ENCODE measurements at regions not wholly inside any gene's neighbourhood (a gene's known extent, or its start where the extent isn't known, plus 50 kb on each side); places are given as distances from the start of the nearest gene placed in this dataset.
A peak's percentile ranks its signal among the peaks of the same experiment; 100 is the strongest.

GRCh38 chr3:177743173-177743890 is 546.0 kb upstream of the TBL1XR1 start:
- H3K36me3 ChIP-seq (ENCODE audit: control insufficient read depth, insufficient read depth, low read length), result no peaks in the 10 kb centered on the region
- H3K4me1 ChIP-seq (ENCODE audit: control insufficient read depth, insufficient read depth, low read length), result no peaks in the 10 kb centered on the region
- H3K27me3 ChIP-seq (ENCODE audit: control insufficient read depth, insufficient read depth, low read length), result no peaks in the 10 kb centered on the region
- no peak overlapping the region for H3K4me3 ChIP-seq (ENCODE audit: low read depth, low read length)
- H3K27ac ChIP-seq (ENCODE audit: low read depth, low read length), result no peak overlapping the region
- DNase-seq (ENCODE audit: low read depth in 4 of 6, low spot score in 6 of 6), result no peak
- 100% methylated on average over 1 of the region's 3 CpGs for WGBS (ENCODE audit: insufficient coverage)
- H3K9me3 ChIP-seq (ENCODE audit: control insufficient read depth, insufficient read depth, low read length), result no peaks in the 10 kb centered on the region

DNA sequence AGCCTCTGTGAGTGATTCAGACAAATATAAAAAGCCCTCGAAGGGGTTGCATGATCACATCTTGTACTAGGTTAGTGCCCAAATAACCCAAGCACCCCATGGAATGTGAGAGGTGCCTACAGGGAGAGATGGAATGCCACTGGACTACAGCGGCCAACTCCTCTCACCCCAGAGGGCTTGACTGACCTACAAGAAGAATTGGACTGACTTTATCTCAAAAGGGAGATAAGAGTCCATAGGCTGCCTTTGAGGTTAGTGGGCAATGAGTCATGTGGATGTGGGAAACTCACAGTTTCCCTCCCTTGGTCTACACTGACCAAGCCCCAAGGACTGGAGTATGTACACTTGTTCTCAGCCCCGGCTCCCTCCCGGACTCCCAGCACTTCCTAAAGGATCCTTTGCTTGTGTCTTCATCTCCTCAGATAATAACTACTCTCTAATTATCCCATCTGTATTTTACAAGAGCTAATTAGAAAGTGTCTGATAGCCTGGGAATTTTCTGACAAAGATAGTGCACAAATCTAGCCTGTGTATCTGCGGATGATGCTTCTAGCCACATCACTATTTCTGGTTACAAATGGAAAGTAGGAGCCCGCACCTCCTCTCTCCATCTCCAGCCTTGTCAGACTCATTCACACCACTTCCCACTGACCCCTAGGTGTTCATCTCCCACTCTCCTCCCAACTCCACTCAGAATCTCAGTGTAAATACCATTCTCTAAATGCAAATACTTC is 547.8 kb upstream of the TBL1XR1 start:
- Histone ChIP-seq H3K27me3 (ENCODE audit: control insufficient read depth, insufficient read depth, low read length) (no peaks in the 10 kb centered on the region), H3K4me1 (ENCODE audit: control insufficient read depth, insufficient read depth, low read length) (no peaks in the 10 kb centered on the region), H3K9me3 (ENCODE audit: control insufficient read depth, insufficient read depth, low read length) (no peaks in the 10 kb centered on the region), H3K4me3 (ENCODE audit: low read depth, low read length) (no peak overlapping the region), H3K36me3 (ENCODE audit: control insufficient read depth, insufficient read depth, low read length) (no peaks in the 10 kb centered on the region), H3K27ac (ENCODE audit: low read depth, low read length) (no peak overlapping the region)
- DNase-seq (ENCODE audit: low read depth in 4 of 6, low spot score in 6 of 6), result no peak
- 100% methylated on average over 1 of the region's 6 CpGs for WGBS (ENCODE audit: insufficient coverage)

DNA sequence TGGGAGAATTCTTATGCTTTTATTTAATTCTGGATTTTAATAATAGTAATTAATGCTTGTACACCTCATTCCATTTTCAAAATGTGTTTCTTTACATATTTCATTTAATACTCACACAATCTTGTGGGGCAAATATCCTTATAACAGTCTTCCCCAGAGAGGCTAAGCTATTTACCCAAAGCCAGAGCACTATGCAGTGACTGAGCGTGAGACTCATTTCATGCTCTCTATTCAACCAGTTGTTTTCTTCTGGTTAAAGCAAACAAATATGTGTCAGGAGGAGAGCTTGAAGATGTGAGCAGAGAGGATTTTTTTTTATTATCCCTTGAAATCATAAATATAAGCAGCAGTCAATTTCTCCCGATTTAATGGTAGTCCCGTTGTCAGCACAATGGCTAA is 548.3 kb upstream of the TBL1XR1 start:
- Histone ChIP-seq H3K36me3 (ENCODE audit: control insufficient read depth, insufficient read depth, low read length) (no peaks in the 10 kb centered on the region), H3K4me3 (ENCODE audit: low read depth, low read length) (no peak overlapping the region), H3K9me3 (ENCODE audit: control insufficient read depth, insufficient read depth, low read length) (no peaks in the 10 kb centered on the region), H3K4me1 (ENCODE audit: control insufficient read depth, insufficient read depth, low read length) (no peaks in the 10 kb centered on the region), H3K27ac (ENCODE audit: low read depth, low read length) (no peak overlapping the region), H3K27me3 (ENCODE audit: control insufficient read depth, insufficient read depth, low read length) (no peaks in the 10 kb centered on the region)
- DNase-seq (ENCODE audit: low read depth in 4 of 6, low spot score in 6 of 6), result no peak
- WGBS (ENCODE audit: insufficient coverage), result no CpG with 5 or more reads among the region's 3 CpGs

GRCh38 chr3:177746337-177746933 is 549.2 kb upstream of the TBL1XR1 start:
- H3K36me3 ChIP-seq (ENCODE audit: control insufficient read depth, insufficient read depth, low read length), result no peaks in the 10 kb centered on the region
- no peaks in the 10 kb centered on the region for H3K9me3 ChIP-seq (ENCODE audit: control insufficient read depth, insufficient read depth, low read length)
- H3K27ac ChIP-seq (ENCODE audit: low read depth, low read length), result peak overlapping the region; percentile 16
- no CpG with 5 or more reads among the region's 3 CpGs for WGBS (ENCODE audit: insufficient coverage)
- H3K27me3 ChIP-seq (ENCODE audit: control insufficient read depth, insufficient read depth, low read length), result no peaks in the 10 kb centered on the region
- no peak overlapping the region for H3K4me3 ChIP-seq (ENCODE audit: low read depth, low read length)
- no peaks in the 10 kb centered on the region for H3K4me1 ChIP-seq (ENCODE audit: control insufficient read depth, insufficient read depth, low read length)
- DNase-seq (ENCODE audit: low read depth in 4 of 6, low spot score in 6 of 6), result no peak

- H3K27me3 ChIP-seq (ENCODE audit: control insufficient read depth, insufficient read depth, low read length), result no peaks in the 10 kb centered on the region
- no peaks in the 10 kb centered on the region for H3K36me3 ChIP-seq (ENCODE audit: control insufficient read depth, insufficient read depth, low read length)
- WGBS (ENCODE audit: insufficient coverage), result no CpG with 5 or more reads among the region's 1 CpG
Observed at GRCh38 chr3:177749836-177750235, 552.6 kb upstream of the TBL1XR1 start.

GRCh38 chr3:177750436-177750835 is 553.2 kb upstream of the TBL1XR1 start:
- no peak overlapping the region for H3K4me3 ChIP-seq (ENCODE audit: low read depth, low read length)
- no peaks in the 10 kb centered on the region for H3K27me3 ChIP-seq (ENCODE audit: control insufficient read depth, insufficient read depth, low read length)
- H3K9me3 ChIP-seq (ENCODE audit: control insufficient read depth, insufficient read depth, low read length), result no peaks in the 10 kb centered on the region
- DNase-seq (ENCODE audit: low read depth in 4 of 6, low spot score in 6 of 6), result no peak
- H3K27ac ChIP-seq (ENCODE audit: low read depth, low read length), result no peak overlapping the region
- no CpG with 5 or more reads among the region's 1 CpG for WGBS (ENCODE audit: insufficient coverage)
- no peaks in the 10 kb centered on the region for H3K36me3 ChIP-seq (ENCODE audit: control insufficient read depth, insufficient read depth, low read length)
- peaks cover 3% of the 10 kb centered on the region for H3K4me1 ChIP-seq (ENCODE audit: control insufficient read depth, insufficient read depth, low read length)

More at GRCh38 chr3:177749836-177750235, 552.6 kb upstream of the TBL1XR1 start:
- Histone ChIP-seq H3K27ac (ENCODE audit: low read depth, low read length) (no peak overlapping the region), H3K9me3 (ENCODE audit: control insufficient read depth, insufficient read depth, low read length) (no peaks in the 10 kb centered on the region), H3K4me1 (ENCODE audit: control insufficient read depth, insufficient read depth, low read length) (peaks cover 3% of the 10 kb centered on the region), H3K4me3 (ENCODE audit: low read depth, low read length) (no peak overlapping the region)
- no peak for DNase-seq (ENCODE audit: low read depth in 4 of 6, low spot score in 6 of 6)

DNA sequence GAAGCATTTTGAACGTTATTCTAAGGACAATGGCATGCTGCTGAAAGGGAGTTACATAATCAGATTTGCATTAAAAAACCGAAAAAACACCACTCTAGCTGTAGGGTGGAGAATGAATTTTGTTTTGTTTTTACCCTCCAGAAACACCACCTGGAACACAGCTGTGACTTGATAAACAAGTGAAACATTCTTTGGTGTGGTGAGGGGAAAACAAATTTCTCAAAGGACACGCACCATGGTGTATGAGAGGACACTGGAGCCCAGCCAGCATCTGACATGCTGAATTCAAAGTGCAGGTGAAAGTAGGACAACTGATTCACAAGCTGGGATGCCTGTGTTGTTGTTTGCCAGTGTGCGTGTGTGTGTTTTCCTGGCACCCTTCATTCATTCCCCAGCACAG is 554.5 kb upstream of the TBL1XR1 start:
- Histone ChIP-seq H3K9me3 (ENCODE audit: control insufficient read depth, insufficient read depth, low read length) (no peaks in the 10 kb centered on the region), H3K27ac (ENCODE audit: low read depth, low read length) (no peak overlapping the region), H3K4me3 (ENCODE audit: low read depth, low read length) (no peak overlapping the region), H3K27me3 (ENCODE audit: control insufficient read depth, insufficient read depth, low read length) (no peaks in the 10 kb centered on the region), H3K4me1 (ENCODE audit: control insufficient read depth, insufficient read depth, low read length) (peaks cover 3% of the 10 kb centered on the region), H3K36me3 (ENCODE audit: control insufficient read depth, insufficient read depth, low read length) (no peaks in the 10 kb centered on the region)
- WGBS (ENCODE audit: insufficient coverage), result 20% methylated on average over 1 of the region's 4 CpGs
- DNase-seq (ENCODE audit: low read depth in 4 of 6, low spot score in 6 of 6), result no peak

- Histone ChIP-seq H3K4me1 (ENCODE audit: control insufficient read depth, insufficient read depth, low read length) (peaks cover 3% of the 10 kb centered on the region), H3K36me3 (ENCODE audit: control insufficient read depth, insufficient read depth, low read length) (no peaks in the 10 kb centered on the region), H3K4me3 (ENCODE audit: low read depth, low read length) (no peak overlapping the region), H3K27ac (ENCODE audit: low read depth, low read length) (no peak overlapping the region), H3K9me3 (ENCODE audit: control insufficient read depth, insufficient read depth, low read length) (peaks cover under 1% of the 10 kb centered on the region), H3K27me3 (ENCODE audit: control insufficient read depth, insufficient read depth, low read length) (no peaks in the 10 kb centered on the region)
- WGBS (ENCODE audit: insufficient coverage), result 78% methylated on average over 2 of the region's 3 CpGs
- DNase-seq (ENCODE audit: low read depth in 4 of 6, low spot score in 6 of 6), result no peak
Observed at GRCh38 chr3:177752831-177753230, 555.5 kb upstream of the TBL1XR1 start.

GRCh38 chr3:177753451-177754155 is 556.3 kb upstream of the TBL1XR1 start:
- 36% methylated on average over 2 of the region's 2 CpGs for WGBS (ENCODE audit: insufficient coverage)
- H3K4me1 ChIP-seq (ENCODE audit: control insufficient read depth, insufficient read depth, low read length), result peaks cover 3% of the 10 kb centered on the region
- no peaks in the 10 kb centered on the region for H3K27me3 ChIP-seq (ENCODE audit: control insufficient read depth, insufficient read depth, low read length)
- no peak overlapping the region for H3K4me3 ChIP-seq (ENCODE audit: low read depth, low read length)
- no peak overlapping the region for H3K27ac ChIP-seq (ENCODE audit: low read depth, low read length)
- H3K36me3 ChIP-seq (ENCODE audit: control insufficient read depth, insufficient read depth, low read length), result no peaks in the 10 kb centered on the region
- no peak for DNase-seq (ENCODE audit: low read depth in 4 of 6, low spot score in 6 of 6)
- peaks cover 2% of the 10 kb centered on the region for H3K9me3 ChIP-seq (ENCODE audit: control insufficient read depth, insufficient read depth, low read length)
